ENCODE measurements at regions not wholly inside any gene's neighbourhood (a gene's known extent, or its start where the extent isn't known, plus 50 kb on each side); places are given as distances from the start of the nearest gene placed in this dataset.

DNA sequence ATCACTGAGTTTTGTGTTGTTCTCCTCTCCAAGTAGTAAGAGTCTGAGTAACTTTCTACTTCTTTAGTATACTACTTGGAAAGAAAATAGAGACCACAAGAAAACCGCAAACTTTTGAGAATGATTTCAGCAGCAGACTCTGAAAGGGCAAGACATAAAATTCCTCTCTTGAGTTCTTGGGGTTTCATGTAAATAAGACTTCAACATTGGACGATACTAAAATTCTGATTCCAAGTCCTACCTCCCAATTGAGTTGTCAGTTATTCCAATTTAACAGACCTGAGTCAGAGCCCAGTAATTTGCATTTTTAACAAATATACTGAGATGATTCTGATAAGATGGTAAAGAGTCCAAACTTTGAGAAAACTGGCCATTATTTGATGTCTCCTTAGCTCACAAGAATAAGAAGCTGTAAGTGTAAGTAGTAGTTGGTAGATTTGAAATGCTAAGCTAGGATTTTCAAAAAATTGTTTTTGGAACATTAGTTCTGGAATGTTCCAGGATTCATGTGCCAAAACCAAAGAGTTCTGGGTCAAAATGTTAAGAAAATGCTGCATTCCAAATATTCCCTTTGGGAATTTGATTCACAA is 261.6 kb upstream of the SPOPL start:
- no peak for FAIRE-seq

More for the DNA sequence above, 261.6 kb upstream of the SPOPL start:
- no TSS peak for BruUV-seq (replicated peaks)
- ChIA-PET POLR2A (no interaction called here), CTCF (no interaction called here)
- H2AFZ ChIP-seq (ENCODE audit: low read depth, low read length): no peak overlapping the region
- H3K79me2 ChIP-seq (ENCODE audit: control insufficient read depth, insufficient read depth, low read length): no peaks in the 10 kb centered on the region
- H3K27me3 ChIP-seq (ENCODE audit: control insufficient read depth in 2 of 2, insufficient read depth in 2 of 2, low read length in 2 of 2): no peaks in the 10 kb centered on the region
- TF ChIP-seq POLR2AphosphoS5 (IDR thresholded peaks at IDR 0.05; ENCODE audit: insufficient read depth, low read depth, low read length) (no peak), MYC (IDR thresholded peaks at IDR 0.05; ENCODE audit: low read depth, low read length) (no peak), GATA2 (IDR thresholded peaks at IDR 0.05; ENCODE audit: insufficient read depth, insufficient read length, low read depth, low read length) (no peak), EZH2 (IDR thresholded peaks at IDR 0.05; ENCODE audit: borderline replicate concordance, low read depth, low read length, severe bottlenecking) (no peak), POLR2A (IDR thresholded peaks at IDR 0.05; ENCODE audit: low read depth, low read length) (no peak), JUN (IDR thresholded peaks at IDR 0.05; ENCODE audit: borderline replicate concordance, insufficient read depth, insufficient read length, low read depth) (no peak), CTCF (IDR thresholded peaks at IDR 0.05; ENCODE audit: extremely low read depth in 1 of 2, insufficient read depth in 1 of 2, low read depth in 1 of 2, low read length in 2 of 2) (no peak), FOS (IDR thresholded peaks at IDR 0.05; ENCODE audit: borderline replicate concordance, insufficient read depth, low read length) (no peak)
- TF ChIP-seq, protein P1, sequence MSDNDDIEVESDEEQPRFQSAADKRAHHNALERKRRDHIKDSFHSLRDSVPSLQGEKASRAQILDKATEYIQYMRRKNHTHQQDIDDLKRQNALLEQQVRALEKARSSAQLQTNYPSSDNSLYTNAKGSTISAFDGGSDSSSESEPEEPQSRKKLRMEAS (IDR thresholded peaks at IDR 0.05; ENCODE audit: insufficient read depth, insufficient read length): no peak
- no peak overlapping the region for H3K4me2 ChIP-seq (ENCODE audit: insufficient read depth, low read length)
- intact Hi-C loops (cut with micrococcal nuclease): no loop called here
- H3K4me3 ChIP-seq (replicated peaks in 1 of 3; ENCODE audit: insufficient read depth in 1 of 3, low read depth in 1 of 3, low read length in 3 of 3): no peak overlapping the region
- H3K9ac ChIP-seq (replicated peaks; ENCODE audit: extremely low read depth, insufficient read depth, low read length): no peak overlapping the region
- no peak overlapping the region for H3K27ac ChIP-seq (ENCODE audit: insufficient read depth, low read depth, low read length)
- DNase-seq (ENCODE audit: low read depth, low spot score): no peak
- peaks cover 5% of the 10 kb centered on the region for H3K4me1 ChIP-seq (ENCODE audit: control insufficient read depth, extremely low read depth, insufficient read depth, low read length)
- no peaks in the 10 kb centered on the region for H3K36me3 ChIP-seq (ENCODE audit: control insufficient read depth in 2 of 2, extremely low read depth in 1 of 2, insufficient read depth in 2 of 2, low read length in 2 of 2)
- H3K9me3 ChIP-seq (replicated peaks; ENCODE audit: control insufficient read depth, insufficient read depth, low read length): no peaks in the 10 kb centered on the region
- no peaks in the 10 kb centered on the region for H4K20me1 ChIP-seq (replicated peaks; ENCODE audit: control insufficient read depth, extremely low read depth, insufficient read depth, low read length)
- dilution Hi-C loops (cut with MboI; ENCODE audit: extremely low pct_ligation_motif_present, low sequenced_read_pairs): no loop called here
- no peaks in the 10 kb centered on the region for H3K9me1 ChIP-seq (replicated peaks; ENCODE audit: control insufficient read depth, extremely low read depth, insufficient read depth, low read length)

Data from endothelial cell of umbilical vein (primary cell).